GM23338 (cell line): ENCODE measurements at regions not wholly inside any gene's neighbourhood (a gene's known extent, or its start where the extent isn't known, plus 50 kb on each side); places are given as distances from the start of the nearest gene placed in this dataset.

Source experiments
- ATAC-seq: fragments of 200-7000 bp; cut with Tn5 transposase; 3 replicates; pipeline ENCODE4 v1.9.1; 2020
- DNase-seq: peaks from one replicate; pipeline ENCODE4 v3.0.0-alpha.2; 2015; ENCODE audit warnings: low spot score
- H2AFZ ChIP-seq: fragments of 200-600 bp; sonication (generic); 2 replicates; pipeline ENCODE4 v1.8.0; 2016; ENCODE audit warnings: antibody characterized with exemption, mild to moderate bottlenecking, moderate library complexity
- H3F3A ChIP-seq: fragments of 200-600 bp; sonication (generic); replicated peaks from 2 replicates; pipeline ENCODE4 v1.8.0; 2017; ENCODE audit warnings: antibody characterized with exemption, mixed run types, low read depth
- H3K27ac ChIP-seq: fragments of 200-600 bp; sonication (generic); 2 replicates; pipeline ENCODE4 v1.6.1; 2016; ENCODE audit warnings: low read depth
- H3K27me3 ChIP-seq: fragments of 200-600 bp; sonication (generic); 2 replicates; pipeline ENCODE4 v1.8.0; 2016; ENCODE audit warnings: mild to moderate bottlenecking, mixed run types, moderate library complexity; ENCODE audit not compliant: insufficient read depth
- H3K36me3 ChIP-seq: fragments of 200-600 bp; sonication (generic); 2 replicates; pipeline ENCODE4 v1.8.0; 2016; ENCODE audit warnings: mild to moderate bottlenecking; ENCODE audit not compliant: insufficient read depth
- H3K4me1 ChIP-seq: fragments of 200-600 bp; sonication (generic); 2 replicates; pipeline ENCODE4 v1.8.0; 2016; ENCODE audit warnings: mild to moderate bottlenecking, moderate library complexity; ENCODE audit not compliant: insufficient read depth
- H3K4me2 ChIP-seq: fragments of 200-600 bp; sonication (generic); 2 replicates; pipeline ENCODE4 v1.7.1; 2017; ENCODE audit warnings: mixed run types
- H3K4me3 ChIP-seq: fragments of 200-600 bp; sonication (generic); 2 replicates; pipeline ENCODE4 v1.6.1; 2016; ENCODE audit warnings: mixed run types
- H3K79me2 ChIP-seq: fragments of 200-600 bp; sonication (generic); replicated peaks from 2 replicates; pipeline ENCODE4 v1.8.0; 2017; ENCODE audit warnings: mild to moderate bottlenecking; ENCODE audit not compliant: insufficient read depth
- H3K9me2 ChIP-seq: fragments of 200-600 bp; sonication (generic); 2 replicates; pipeline ENCODE4 v1.8.0; 2017; ENCODE audit not compliant: insufficient read depth
- H4K20me1 ChIP-seq: fragments of 200-600 bp; sonication (generic); replicated peaks from 2 replicates; pipeline ENCODE4 v1.8.0; 2017; ENCODE audit warnings: mild to moderate bottlenecking; ENCODE audit not compliant: insufficient read depth
- H3K27ac Mint-ChIP-seq: 2 replicates; pipeline ENCODE4 v1.8.0; 2020; ENCODE audit warnings: inconsistent platforms, mild to moderate bottlenecking, moderate library complexity, mixed read lengths
- H3K27me3 Mint-ChIP-seq: 3 replicates; pipeline ENCODE4 v1.8.0; 2022; ENCODE audit warnings: low read depth, mild to moderate bottlenecking, moderate library complexity, mixed read lengths, inconsistent platforms; ENCODE audit not compliant: insufficient read depth, poor library complexity
- H3K36me3 Mint-ChIP-seq: 3 replicates; pipeline ENCODE4 v1.8.0; 2021; ENCODE audit warnings: low read depth, mild to moderate bottlenecking, inconsistent platforms, moderate library complexity, mixed read lengths
- H3K4me1 Mint-ChIP-seq: 3 replicates; pipeline ENCODE4 v1.8.0; 2020; ENCODE audit warnings: mild to moderate bottlenecking, inconsistent platforms, mixed read lengths
- H3K4me3 Mint-ChIP-seq: 3 replicates; pipeline ENCODE4 v1.8.0; 2021; ENCODE audit warnings: moderate library complexity, mild to moderate bottlenecking, inconsistent platforms, mixed read lengths
- H3K9me3 Mint-ChIP-seq: 3 replicates; pipeline ENCODE4 v1.8.0; 2020; ENCODE audit warnings: moderate library complexity, mild to moderate bottlenecking, inconsistent platforms, mixed read lengths
- CTCF ChIP-seq, 2 experiments: fragments of 200-600 bp in 1 of 2; sonication (generic) in 1 of 2; conservative IDR thresholded peaks; 2 replicates each; pipeline versions ENCODE4 v1.5.1 to v1.6.1; 2016 to 2017; ENCODE audit warnings: antibody characterized with exemption in 2 of 2, low read depth in 2 of 2, mild to moderate bottlenecking in 2 of 2, moderate library complexity in 1 of 2
- EZH2 ChIP-seq: fragments of 200-600 bp; sonication (generic); IDR thresholded peaks from one replicate; pipeline ENCODE4 v1.8.0; 2017; ENCODE audit warnings: antibody characterized with exemption, mild to moderate bottlenecking, low read depth; ENCODE audit not compliant: unreplicated experiment
- EZH2phosphoT487 ChIP-seq: fragments of 200-600 bp; sonication (generic); IDR thresholded peaks from one replicate; pipeline ENCODE4 v1.8.1; 2018; ENCODE audit warnings: antibody characterized with exemption; ENCODE audit not compliant: unreplicated experiment
- POLR2AphosphoS5 ChIP-seq: IDR thresholded peaks from 2 replicates; pipeline ENCODE4 v1.6.1; 2016; ENCODE audit warnings: antibody characterized with exemption, low read depth
- REST ChIP-seq: IDR thresholded peaks from one replicate; pipeline ENCODE4 v1.6.1; 2018; ENCODE audit warnings: antibody characterized with exemption; ENCODE audit not compliant: unreplicated experiment
- STAT1 ChIP-seq: IDR thresholded peaks from one replicate; pipeline ENCODE4 v1.6.1; 2016; ENCODE audit warnings: antibody characterized with exemption; ENCODE audit not compliant: unreplicated experiment
- ZNF114 ChIP-seq: fragments of 250-450 bp; sonication (Bioruptor Pico); IDR thresholded peaks from 2 replicates; pipeline ENCODE4 v1.5.0; 2020; ENCODE audit warnings: mild to moderate bottlenecking, moderate library complexity
- TF ChIP-seq, protein P1 (sequence below): IDR thresholded peaks from 2 replicates; pipeline ENCODE4 v1.6.1; 2016; ENCODE audit warnings: antibody characterized with exemption

- no peak overlapping the region for H3K27ac Mint-ChIP-seq
- Histone ChIP-seq H3K9me2 (no peaks in the 10 kb centered on the region), H2AFZ (no peak overlapping the region), H3K27ac (no peak overlapping the region), H3K4me1 (no peaks in the 10 kb centered on the region), H3K36me3 (no peaks in the 10 kb centered on the region), H3K4me2 (no peak overlapping the region), H3F3A (no peaks in the 10 kb centered on the region), H4K20me1 (no peaks in the 10 kb centered on the region), H3K27me3 (no peaks in the 10 kb centered on the region), H3K4me3 (no peak overlapping the region), H3K79me2 (no peaks in the 10 kb centered on the region)
- peaks cover 11% of the 10 kb centered on the region; the same call in 1 of the 3 replicates for H3K9me3 Mint-ChIP-seq
- no peak for DNase-seq
- no peaks in the 10 kb centered on the region; the same call in 2 of the 3 replicates for H3K36me3 Mint-ChIP-seq
- no peak overlapping the region for H3K4me3 Mint-ChIP-seq
- peaks cover 2% of the 10 kb centered on the region for H3K27me3 Mint-ChIP-seq
- no peak for ATAC-seq
- H3K4me1 Mint-ChIP-seq = no peaks in the 10 kb centered on the region
- TF ChIP-seq STAT1 (no peak), EZH2 (no peak), EZH2phosphoT487 (no peak), REST (no peak)
- TF ChIP-seq, protein P1, sequence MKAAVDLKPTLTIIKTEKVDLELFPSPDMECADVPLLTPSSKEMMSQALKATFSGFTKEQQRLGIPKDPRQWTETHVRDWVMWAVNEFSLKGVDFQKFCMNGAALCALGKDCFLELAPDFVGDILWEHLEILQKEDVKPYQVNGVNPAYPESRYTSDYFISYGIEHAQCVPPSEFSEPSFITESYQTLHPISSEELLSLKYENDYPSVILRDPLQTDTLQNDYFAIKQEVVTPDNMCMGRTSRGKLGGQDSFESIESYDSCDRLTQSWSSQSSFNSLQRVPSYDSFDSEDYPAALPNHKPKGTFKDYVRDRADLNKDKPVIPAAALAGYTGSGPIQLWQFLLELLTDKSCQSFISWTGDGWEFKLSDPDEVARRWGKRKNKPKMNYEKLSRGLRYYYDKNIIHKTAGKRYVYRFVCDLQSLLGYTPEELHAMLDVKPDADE = no peak
Measured at GRCh38 chr9:8053501-8053900, 253.9 kb upstream of the DMAC1 start.

DNA sequence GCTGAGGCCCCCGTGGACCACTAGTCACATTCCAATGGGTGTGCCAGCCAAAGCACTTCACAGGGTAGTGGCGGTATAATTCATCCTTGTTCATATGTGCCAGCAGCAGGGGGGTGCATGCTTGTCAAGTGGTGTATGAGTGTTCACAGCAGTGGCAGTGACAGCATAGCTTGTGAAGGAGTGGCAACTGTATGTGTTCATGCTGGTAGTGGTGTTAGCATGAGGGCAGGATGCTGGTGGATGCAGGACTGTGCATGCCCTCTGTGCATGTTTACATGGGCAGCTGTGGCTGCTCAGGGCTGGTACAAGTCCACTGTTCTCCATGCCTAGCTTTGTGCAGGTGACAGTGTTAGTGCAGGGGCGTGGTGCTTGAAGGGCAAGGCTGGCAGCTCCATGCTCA is 253.4 kb upstream of the DMAC1 start:
- Histone ChIP-seq H3K27me3 (no peaks in the 10 kb centered on the region), H3K4me2 (no peak overlapping the region), H3K4me3 (no peak overlapping the region), H4K20me1 (no peaks in the 10 kb centered on the region), H3K27ac (no peak overlapping the region), H2AFZ (no peak overlapping the region), H3K36me3 (no peaks in the 10 kb centered on the region), H3K4me1 (no peaks in the 10 kb centered on the region), H3F3A (no peaks in the 10 kb centered on the region), H3K79me2 (no peaks in the 10 kb centered on the region), H3K9me2 (no peaks in the 10 kb centered on the region)
- Mint-ChIP-seq H3K36me3 (no peaks in the 10 kb centered on the region; the same call in 2 of the 3 replicates), H3K27me3 (peaks cover 2% of the 10 kb centered on the region), H3K4me1 (no peaks in the 10 kb centered on the region), H3K27ac (no peak overlapping the region), H3K9me3 (peaks cover 14% of the 10 kb centered on the region; the same call in 1 of the 3 replicates), H3K4me3 (no peak overlapping the region)
- DNase-seq (no peak), ATAC-seq (no peak)
- TF ChIP-seq POLR2AphosphoS5 = no peak

DNA sequence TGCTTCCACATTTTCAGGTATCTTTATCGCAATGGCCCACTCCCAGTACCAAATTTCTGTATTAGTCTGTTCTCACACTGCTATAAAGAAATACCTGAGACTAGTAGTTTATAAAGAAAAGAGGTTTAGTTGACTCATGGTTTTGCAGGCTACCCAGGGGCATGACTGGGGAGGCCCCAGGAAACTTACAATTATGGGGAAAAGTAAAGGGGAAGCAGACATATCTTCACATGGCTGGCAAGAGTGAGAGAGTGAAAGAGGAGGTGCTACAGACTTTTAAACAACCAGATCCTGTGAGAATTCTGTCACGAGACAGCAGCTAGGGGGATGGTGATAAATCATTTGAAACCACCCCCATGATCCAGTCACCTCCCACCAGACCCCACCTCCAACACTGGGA is 238.2 kb upstream of the DMAC1 start:
- Histone ChIP-seq H3K27me3 (no peaks in the 10 kb centered on the region), H3F3A (no peaks in the 10 kb centered on the region), H4K20me1 (no peaks in the 10 kb centered on the region), H2AFZ (no peak overlapping the region), H3K4me3 (no peak overlapping the region), H3K4me1 (no peaks in the 10 kb centered on the region), H3K36me3 (no peaks in the 10 kb centered on the region), H3K9me2 (no peaks in the 10 kb centered on the region; the same call in 1 of the 2 replicates), H3K27ac (no peak overlapping the region), H3K4me2 (no peak overlapping the region), H3K79me2 (no peaks in the 10 kb centered on the region)
- Mint-ChIP-seq H3K4me1 (no peaks in the 10 kb centered on the region), H3K36me3 (peaks cover 17% of the 10 kb centered on the region), H3K27ac (no peak overlapping the region), H3K9me3 (peaks cover 52% of the 10 kb centered on the region), H3K4me3 (no peak overlapping the region), H3K27me3 (no peaks in the 10 kb centered on the region)
- no peak for DNase-seq
- ATAC-seq = no peak
- TF ChIP-seq, protein P1 = no peak
- TF ChIP-seq POLR2AphosphoS5 = no peak
- TF ChIP-seq EZH2phosphoT487 = no peak
- no peak for TF ChIP-seq CTCF (conservative IDR thresholded peaks at IDR 0.05; ENCODE audit: low read depth in 2 of 2)
- no peak for TF ChIP-seq ZNF114
